ENCODE measurements at regions not wholly inside any gene's neighbourhood (a gene's known extent, or its start where the extent isn't known, plus 50 kb on each side); places are given as distances from the start of the nearest gene placed in this dataset.

DNA sequence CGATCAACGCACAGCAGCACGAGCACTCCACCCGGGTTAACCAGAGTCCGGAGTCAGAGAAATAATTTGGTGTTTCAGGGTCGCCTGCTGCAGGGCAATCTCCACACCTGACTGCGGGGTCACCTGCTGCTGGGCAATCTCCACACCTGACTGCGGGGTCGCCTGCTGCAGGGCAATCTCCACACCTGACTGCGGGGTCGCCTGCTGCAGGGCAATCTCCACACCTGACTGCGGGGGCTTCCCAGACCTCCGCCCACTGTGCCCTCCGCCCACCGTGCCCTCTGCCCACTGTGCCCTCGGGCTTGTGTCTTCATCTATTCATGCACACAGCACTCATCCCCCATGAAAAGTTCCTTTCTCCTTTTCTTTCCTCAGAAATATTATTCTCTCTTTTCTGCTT, 500.2 kb upstream of the SALL3 start:
- Histone ChIP-seq H3K4me1 (ENCODE audit: insufficient read depth, low read length) (no peaks in the 10 kb centered on the region), H3K27me3 (ENCODE audit: insufficient read depth, low read length, poor library complexity) (peaks cover 3% of the 10 kb centered on the region), H4K20me1 (ENCODE audit: insufficient read depth, low read length) (no peaks in the 10 kb centered on the region), H3K27ac (ENCODE audit: low read length) (no peak overlapping the region), H3K4me3 (ENCODE audit: low read depth in 1 of 2, low read length in 2 of 2) (no peak overlapping the region), H3K9me3 (ENCODE audit: insufficient read depth, low read length, severe bottlenecking) (no peaks in the 10 kb centered on the region), H3K79me2 (ENCODE audit: insufficient read depth, low read length) (no peaks in the 10 kb centered on the region), H3K9ac (ENCODE audit: low read depth, low read length) (no peak overlapping the region), H2AFZ (ENCODE audit: low read depth, low read length) (no peak overlapping the region), H3K36me3 (ENCODE audit: insufficient read depth, low read length) (no peaks in the 10 kb centered on the region), H3K4me2 (ENCODE audit: insufficient read depth, low read length) (no peak overlapping the region)
- no peak for ATAC-seq (ENCODE audit: insufficient read depth, low read depth)
- TF ChIP-seq, protein P1, sequence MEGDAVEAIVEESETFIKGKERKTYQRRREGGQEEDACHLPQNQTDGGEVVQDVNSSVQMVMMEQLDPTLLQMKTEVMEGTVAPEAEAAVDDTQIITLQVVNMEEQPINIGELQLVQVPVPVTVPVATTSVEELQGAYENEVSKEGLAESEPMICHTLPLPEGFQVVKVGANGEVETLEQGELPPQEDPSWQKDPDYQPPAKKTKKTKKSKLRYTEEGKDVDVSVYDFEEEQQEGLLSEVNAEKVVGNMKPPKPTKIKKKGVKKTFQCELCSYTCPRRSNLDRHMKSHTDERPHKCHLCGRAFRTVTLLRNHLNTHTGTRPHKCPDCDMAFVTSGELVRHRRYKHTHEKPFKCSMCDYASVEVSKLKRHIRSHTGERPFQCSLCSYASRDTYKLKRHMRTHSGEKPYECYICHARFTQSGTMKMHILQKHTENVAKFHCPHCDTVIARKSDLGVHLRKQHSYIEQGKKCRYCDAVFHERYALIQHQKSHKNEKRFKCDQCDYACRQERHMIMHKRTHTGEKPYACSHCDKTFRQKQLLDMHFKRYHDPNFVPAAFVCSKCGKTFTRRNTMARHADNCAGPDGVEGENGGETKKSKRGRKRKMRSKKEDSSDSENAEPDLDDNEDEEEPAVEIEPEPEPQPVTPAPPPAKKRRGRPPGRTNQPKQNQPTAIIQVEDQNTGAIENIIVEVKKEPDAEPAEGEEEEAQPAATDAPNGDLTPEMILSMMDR (IDR thresholded peaks at IDR 0.05; ENCODE audit: borderline replicate concordance, extremely low read depth, low read length, poor library complexity, severe bottlenecking), result no peak
- TF ChIP-seq EZH2 (IDR thresholded peaks at IDR 0.05; ENCODE audit: borderline replicate concordance, low read depth, low read length, severe bottlenecking), result no peak
- no peak for DNase-seq

DNA sequence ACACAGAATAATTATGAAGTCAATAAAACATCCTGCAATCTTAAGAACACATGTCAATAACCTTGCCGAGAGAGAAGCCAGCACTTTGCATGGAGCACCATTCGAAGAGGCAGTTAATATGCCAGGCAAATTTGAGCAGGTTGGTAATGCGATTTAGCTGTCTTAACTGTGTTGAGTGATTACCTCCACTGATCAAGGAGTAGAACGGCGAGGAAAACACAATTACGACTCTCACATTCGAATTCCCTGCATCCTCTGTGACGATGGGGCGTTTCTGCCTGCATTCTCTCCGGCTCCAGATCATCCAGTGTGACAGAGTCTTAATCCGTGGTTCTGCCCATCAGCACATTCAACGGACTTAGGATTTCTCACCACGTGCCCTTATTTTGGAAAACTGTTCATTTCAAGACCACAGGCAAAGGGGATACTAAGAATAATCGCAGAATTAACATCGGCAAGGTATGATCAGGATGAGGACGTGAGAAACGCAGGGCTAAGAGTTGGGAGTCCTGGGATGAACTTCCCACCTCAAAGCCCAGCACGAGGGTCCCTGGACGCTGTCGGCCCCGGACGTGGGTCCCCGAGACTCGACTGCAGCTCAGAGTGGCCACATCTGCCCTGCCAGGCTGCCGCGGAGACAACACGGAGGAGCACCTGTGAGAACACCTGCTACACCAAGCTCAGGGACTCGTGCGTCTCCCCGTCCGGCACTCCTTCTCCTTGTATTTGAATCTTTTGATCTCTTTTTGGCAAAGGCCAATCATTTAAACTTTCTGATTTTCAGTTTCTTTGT, 499.2 kb upstream of the SALL3 start:
- no peaks in the 10 kb centered on the region for H3K36me3 ChIP-seq (ENCODE audit: insufficient read depth, low read length)
- H3K4me2 ChIP-seq (ENCODE audit: insufficient read depth, low read length), result no peak overlapping the region
- H3K27me3 ChIP-seq (ENCODE audit: insufficient read depth, low read length, poor library complexity), result peaks cover 3% of the 10 kb centered on the region
- H3K27ac ChIP-seq (ENCODE audit: low read length), result no peak overlapping the region
- DNase-seq (no peak), ATAC-seq (ENCODE audit: insufficient read depth, low read depth) (no peak)
- H3K9me3 ChIP-seq (ENCODE audit: insufficient read depth, low read length, severe bottlenecking), result no peaks in the 10 kb centered on the region
- no peak overlapping the region for H2AFZ ChIP-seq (ENCODE audit: low read depth, low read length)
- H3K4me3 ChIP-seq (ENCODE audit: low read depth in 1 of 2, low read length in 2 of 2), result no peak overlapping the region
- TF ChIP-seq, protein P1 (IDR thresholded peaks at IDR 0.05; ENCODE audit: borderline replicate concordance, extremely low read depth, low read length, poor library complexity, severe bottlenecking), result no peak
- no peak for TF ChIP-seq EZH2 (IDR thresholded peaks at IDR 0.05; ENCODE audit: borderline replicate concordance, low read depth, low read length, severe bottlenecking)
- H3K79me2 ChIP-seq (ENCODE audit: insufficient read depth, low read length), result no peaks in the 10 kb centered on the region
- no peaks in the 10 kb centered on the region for H3K4me1 ChIP-seq (ENCODE audit: insufficient read depth, low read length)
- H3K9ac ChIP-seq (ENCODE audit: low read depth, low read length), result no peak overlapping the region
- no peaks in the 10 kb centered on the region for H4K20me1 ChIP-seq (ENCODE audit: insufficient read depth, low read length)

DNA sequence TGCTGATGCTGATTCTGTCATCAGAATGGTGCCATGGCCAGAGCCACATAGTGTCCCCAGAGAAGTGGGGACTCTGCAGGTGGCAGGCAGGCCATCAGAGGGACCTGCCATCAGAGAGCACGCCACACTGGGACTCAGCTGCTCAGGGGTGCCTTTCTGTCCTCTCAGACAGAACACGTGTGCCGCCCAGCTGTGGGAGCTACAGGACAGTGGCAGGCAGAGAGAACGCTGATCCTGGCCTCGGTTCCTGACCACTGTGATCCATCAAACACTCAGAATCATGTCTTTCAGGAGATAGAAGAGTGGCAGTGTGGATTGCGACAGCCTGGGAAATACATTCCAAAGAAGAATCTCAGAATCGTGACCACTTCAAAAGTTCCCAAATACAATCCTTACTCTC, 497.2 kb upstream of the SALL3 start:
- Histone ChIP-seq H3K4me2 (ENCODE audit: insufficient read depth, low read length) (no peak overlapping the region), H3K4me1 (ENCODE audit: insufficient read depth, low read length) (no peaks in the 10 kb centered on the region), H3K4me3 (ENCODE audit: low read depth in 1 of 2, low read length in 2 of 2) (no peak overlapping the region), H3K27me3 (ENCODE audit: insufficient read depth, low read length, poor library complexity) (peaks cover 3% of the 10 kb centered on the region), H3K79me2 (ENCODE audit: insufficient read depth, low read length) (no peaks in the 10 kb centered on the region), H2AFZ (ENCODE audit: low read depth, low read length) (no peak overlapping the region), H3K9me3 (ENCODE audit: insufficient read depth, low read length, severe bottlenecking) (no peaks in the 10 kb centered on the region), H3K36me3 (ENCODE audit: insufficient read depth, low read length) (no peaks in the 10 kb centered on the region), H3K9ac (ENCODE audit: low read depth, low read length) (no peak overlapping the region), H4K20me1 (ENCODE audit: insufficient read depth, low read length) (no peaks in the 10 kb centered on the region), H3K27ac (ENCODE audit: low read length) (no peak overlapping the region)
- no peak for ATAC-seq (ENCODE audit: insufficient read depth, low read depth)
- no peak for DNase-seq
- no peak for TF ChIP-seq EZH2 (IDR thresholded peaks at IDR 0.05; ENCODE audit: borderline replicate concordance, low read depth, low read length, severe bottlenecking)
- TF ChIP-seq, protein P1 (IDR thresholded peaks at IDR 0.05; ENCODE audit: borderline replicate concordance, extremely low read depth, low read length, poor library complexity, severe bottlenecking), result no peak

Data from DND-41 (cell line).